ENCODE measurements at regions not wholly inside any gene's neighbourhood (a gene's known extent, or its start where the extent isn't known, plus 50 kb on each side); places are given as distances from the start of the nearest gene placed in this dataset.

GRCh38 chr6:100176951-100177710, 183.1 kb upstream of the MCHR2 start:
- no peak for DNase-seq

DNA sequence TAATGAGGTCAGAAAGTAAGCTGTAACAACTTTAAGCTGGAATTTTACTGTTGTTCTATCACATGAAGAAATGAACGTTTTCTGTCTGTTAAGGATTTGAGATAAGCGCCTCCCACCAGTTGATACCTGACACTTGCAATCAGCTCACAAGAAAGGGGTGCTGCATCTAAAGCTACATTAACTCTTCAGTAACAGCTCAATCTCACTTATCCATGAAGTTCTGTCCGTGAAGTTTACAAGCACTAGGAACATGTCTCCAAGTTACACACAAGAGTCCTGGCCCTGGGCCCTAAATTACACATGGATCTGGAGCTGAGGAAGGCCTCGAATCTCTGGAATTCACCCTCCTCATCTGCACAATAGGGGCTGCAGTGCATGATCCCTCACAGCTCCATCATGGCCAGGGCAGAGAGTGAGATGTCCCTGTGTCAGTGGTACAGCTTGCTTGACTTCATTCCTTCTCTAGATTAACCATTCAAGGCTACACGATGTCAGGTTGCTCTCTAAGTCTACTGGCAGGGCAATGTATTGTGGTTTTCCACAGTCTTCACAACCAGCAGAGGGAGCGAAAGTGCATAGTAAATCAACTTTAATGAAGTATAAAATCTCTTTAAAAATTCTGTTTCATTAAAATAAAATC, 182.4 kb upstream of the MCHR2 start:
- DNase-seq: no peak

GRCh38 chr6:100175814-100176310, 181.8 kb upstream of the MCHR2 start:
- DNase-seq: no peak

DNA sequence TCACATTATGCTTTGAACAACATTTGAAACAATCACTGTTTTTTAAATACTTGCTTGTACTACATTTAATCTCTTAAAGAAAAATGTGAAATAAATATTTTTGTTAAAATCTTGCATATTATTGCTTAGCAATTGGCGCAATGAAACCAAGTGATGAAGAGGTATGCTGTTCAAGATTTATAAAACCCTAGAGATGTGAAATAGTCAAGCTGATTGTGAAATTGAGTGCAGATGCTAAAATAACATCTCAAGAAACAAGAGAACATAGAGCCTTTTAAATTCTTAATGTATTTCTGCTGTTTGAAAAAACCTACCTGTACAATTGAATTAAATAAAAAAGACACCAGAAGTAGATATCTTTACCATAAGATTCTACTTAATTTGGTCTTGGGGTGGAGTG, 179.2 kb upstream of the MCHR2 start:
- DNase-seq: no peak

GRCh38 chr6:100172322-100172713, 178.3 kb upstream of the MCHR2 start:
- no peak for DNase-seq

- DNase-seq: no peak
Measured at GRCh38 chr6:100171533-100172321, 177.7 kb upstream of the MCHR2 start.

GRCh38 chr6:100168148-100168547, 174.1 kb upstream of the MCHR2 start:
- no peak for DNase-seq

GRCh38 chr6:100167585-100167984, 173.6 kb upstream of the MCHR2 start:
- DNase-seq: no peak

DNA sequence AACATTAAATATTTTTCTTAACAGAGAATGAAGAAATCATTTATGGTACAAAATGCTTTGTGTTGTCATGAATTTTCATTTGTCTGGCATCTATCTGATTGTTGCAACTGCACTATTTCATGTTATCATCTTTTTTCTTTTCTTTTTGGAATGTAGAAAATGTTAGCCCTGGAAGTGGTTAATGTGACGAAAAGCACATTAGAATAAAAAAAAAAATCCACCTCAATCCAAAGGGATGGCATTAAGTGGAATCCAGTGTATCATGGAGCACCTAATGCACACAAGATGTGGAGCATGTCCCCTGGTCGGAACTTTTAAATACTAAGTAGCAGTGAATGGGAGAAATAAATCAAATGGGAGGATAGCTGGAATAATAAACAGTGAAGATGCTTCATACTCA, 172.9 kb upstream of the MCHR2 start:
- DNase-seq: no peak

DNA sequence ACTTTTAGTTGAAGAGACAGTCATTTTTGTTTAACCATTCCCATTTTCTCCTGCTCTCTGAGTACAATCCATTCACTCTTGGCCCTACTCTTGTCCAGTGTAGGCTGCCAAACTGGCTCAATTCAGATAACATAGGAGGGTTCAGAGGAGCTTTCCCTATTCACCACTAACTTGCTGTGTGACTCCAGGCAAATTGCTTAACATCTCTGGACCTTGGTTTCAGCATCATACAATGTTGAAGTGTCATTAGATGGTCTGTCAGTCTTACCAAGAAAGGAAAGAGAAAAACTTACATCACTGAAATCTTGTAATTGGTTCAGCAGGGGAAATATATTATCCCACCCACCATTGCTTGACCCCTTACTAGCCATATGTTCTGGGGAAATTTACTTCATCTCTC, 171.4 kb upstream of the MCHR2 start:
- no peak for DNase-seq

DNA sequence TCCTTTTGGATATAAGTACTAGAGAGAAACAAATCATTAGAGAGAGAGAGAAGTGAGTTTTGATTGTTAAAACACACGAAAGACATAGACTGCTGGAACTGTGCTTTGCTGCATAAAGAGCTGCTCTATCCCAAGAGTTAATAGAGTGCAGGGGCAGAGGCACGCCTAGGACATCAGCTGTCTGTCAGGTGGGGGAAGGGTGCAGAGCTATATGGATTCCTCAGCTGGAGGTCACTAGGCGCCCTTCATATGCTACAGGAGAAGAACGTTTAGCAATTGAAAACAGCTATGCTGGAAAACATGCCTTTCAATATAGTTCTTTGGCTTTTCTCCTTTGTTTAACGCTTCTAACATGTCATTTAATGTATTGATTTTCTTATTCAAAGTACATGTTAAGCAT, 169.0 kb upstream of the MCHR2 start:
- no peak for DNase-seq

GRCh38 chr6:100161782-100162365, 167.9 kb upstream of the MCHR2 start:
- no peak for DNase-seq

DNA sequence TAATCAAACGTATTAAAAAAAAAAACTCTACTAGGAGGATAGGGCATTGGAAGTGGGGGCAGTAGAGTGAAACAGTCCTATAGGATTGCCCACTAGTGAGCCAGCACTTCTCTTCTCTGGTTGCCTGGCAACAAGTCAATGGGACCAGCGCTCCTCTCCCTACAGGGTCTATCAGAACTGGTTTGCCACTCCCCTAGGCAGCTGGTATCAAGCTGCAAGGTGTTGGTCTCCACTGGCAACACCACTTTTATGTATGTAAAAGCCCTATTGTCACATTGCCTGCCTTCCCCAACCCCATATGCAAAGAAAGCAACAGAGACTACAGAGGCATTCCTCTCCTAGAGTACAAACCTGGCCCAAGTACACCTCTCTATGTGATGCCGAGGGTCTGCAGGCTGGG, 166.9 kb upstream of the MCHR2 start:
- peak; percentile 16 for DNase-seq

- no peak for DNase-seq
Measured at GRCh38 chr6:100155141-100155540, 161.1 kb upstream of the MCHR2 start.

- no peak for DNase-seq
Measured at GRCh38 chr6:100153636-100154275, 159.7 kb upstream of the MCHR2 start.

GRCh38 chr6:100152201-100152600, 158.2 kb upstream of the MCHR2 start:
- no peak for DNase-seq

GRCh38 chr6:100144991-100145390, 151.0 kb upstream of the MCHR2 start:
- DNase-seq: no peak

DNA sequence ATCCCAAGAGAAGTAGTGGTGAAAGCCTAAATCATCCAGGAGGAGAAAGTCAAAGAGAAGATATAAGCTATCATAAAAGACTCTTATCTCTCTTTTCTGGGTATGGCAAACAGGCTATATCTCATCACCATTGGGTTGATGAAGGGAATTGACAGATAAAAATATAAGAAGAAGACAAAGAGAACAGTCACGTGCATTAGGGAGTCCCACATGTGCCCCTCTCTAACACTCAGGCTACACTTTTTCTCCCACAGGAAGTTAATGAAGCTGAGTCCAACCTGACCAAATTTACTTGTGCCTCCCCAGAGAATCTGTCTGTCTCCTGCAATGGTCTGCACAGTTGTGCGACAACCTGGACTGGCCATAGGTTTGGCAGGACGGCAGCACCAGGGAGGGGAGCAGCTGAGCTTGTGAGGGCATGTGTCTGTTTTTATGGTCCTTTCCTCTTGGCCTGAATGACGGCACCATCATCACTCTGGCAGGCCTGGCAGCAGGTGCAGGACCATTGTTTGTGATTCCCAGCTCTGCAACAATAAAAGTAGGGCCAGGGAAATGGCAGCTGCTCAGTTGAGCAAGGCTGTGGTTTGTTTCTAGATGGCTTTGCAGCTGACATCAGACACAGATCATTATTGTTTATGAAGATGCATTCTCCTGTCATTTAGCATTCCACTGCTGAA, 144.5 kb upstream of the MCHR2 start:
- peak; percentile 19 for DNase-seq

GRCh38 chr6:100137759-100138158, 143.7 kb upstream of the MCHR2 start:
- no peak for DNase-seq

DNA sequence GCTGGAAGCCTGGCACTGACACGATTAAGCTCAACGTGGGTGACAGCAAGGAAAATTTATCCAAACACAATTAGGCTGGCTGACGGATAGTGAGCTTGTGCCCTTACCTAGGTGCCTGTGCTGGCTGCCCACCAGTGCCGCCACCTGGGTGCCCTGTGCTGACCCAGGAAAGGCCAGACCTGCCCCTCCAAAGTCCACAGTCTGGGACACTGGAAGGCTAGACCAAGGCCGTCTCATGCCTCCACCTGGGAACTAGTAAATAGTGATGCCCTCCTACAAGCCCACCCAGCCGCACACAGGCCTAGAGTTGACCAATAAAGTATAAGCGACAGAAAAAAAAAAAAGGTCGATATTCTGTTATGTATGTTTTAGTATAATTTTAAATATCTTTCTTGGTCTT, 142.6 kb upstream of the MCHR2 start:
- no peak for DNase-seq

DNA sequence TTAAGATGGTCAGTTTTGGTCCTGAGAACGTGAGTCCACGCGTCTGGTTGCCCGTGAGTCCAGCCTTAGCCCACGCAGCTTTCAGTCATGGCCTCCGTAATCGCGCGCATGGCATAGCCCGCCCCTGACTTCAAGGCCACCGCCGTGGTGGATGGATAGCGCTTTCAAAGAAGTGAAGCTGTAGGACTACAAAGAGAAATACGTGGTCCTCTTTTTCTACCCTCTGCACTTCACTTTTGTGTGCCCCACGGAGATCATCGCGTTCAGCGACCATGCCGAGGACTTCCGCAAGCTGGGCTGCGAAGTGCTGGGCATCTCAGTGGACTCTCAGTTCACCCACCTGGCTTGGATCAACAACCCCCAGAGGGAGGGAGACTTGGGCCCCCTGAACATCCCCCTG, 142.0 kb upstream of the MCHR2 start:
- no peak for DNase-seq

DNA sequence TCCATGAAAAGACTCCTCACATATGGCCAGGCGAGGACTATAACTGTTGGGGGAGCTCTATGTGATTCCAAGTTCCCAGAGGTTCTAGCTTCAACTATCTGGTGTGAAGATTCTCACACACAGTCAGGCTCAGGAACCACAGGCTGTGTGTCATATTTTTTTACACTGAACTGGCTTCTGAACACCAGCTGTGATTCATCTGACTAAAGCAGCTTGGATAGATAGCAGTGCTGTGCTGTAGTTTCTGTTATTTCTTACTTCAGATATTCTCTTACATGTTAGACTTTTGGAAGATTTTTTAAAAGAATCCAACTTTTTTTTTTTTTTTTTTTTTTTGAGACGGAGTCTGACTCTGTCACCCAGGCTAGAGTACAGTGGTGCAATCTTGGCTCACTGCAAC, 140.7 kb upstream of the MCHR2 start:
- DNase-seq: no peak
